IMR-90 (cell line): ENCODE measurements at regions not wholly inside any gene's neighbourhood (a gene's known extent, or its start where the extent isn't known, plus 50 kb on each side); places are given as distances from the start of the nearest gene placed in this dataset.

Experiments used
- ATAC-seq: fragments of 200-7000 bp; cut with Tn5 transposase; 2 replicates; pipeline ENCODE4 v1.9.1; 2020; ENCODE audit warnings: low read depth, mild to moderate bottlenecking, moderate library complexity
- BruUV-seq: library from RNA; stranded (reverse); fragments of 400-500 nt; replicated peaks from 2 replicates; lab custom pipeline; 2021; lab: Mats Ljungman, UMichigan
- CTCF ChIA-PET: fragments of 300-600 bp; formaldehyde crosslinking; extraction: SDS; loops from one replicate; lab custom pipeline; 2021; ENCODE audit warnings: antibody characterized with exemption; lab: Yijun Ruan, JAX
- POLR2A ChIA-PET: fragments of 300-600 bp; sonication (Branson Sonifier 250); formaldehyde crosslinking; loops from one replicate; lab custom pipeline; 2022; ENCODE audit warnings: antibody characterized with exemption; ENCODE audit not compliant: unreplicated experiment; lab: Charles Lee
- DNase-seq: peaks from one replicate; pipeline ENCODE4 v3.0.0; 2013
- H2AFZ ChIP-seq: replicated peaks from 2 replicates; pipeline ENCODE3; 2013; ENCODE audit warnings: low read length, mild to moderate bottlenecking; ENCODE audit not compliant: poor library complexity
- H2AK5ac ChIP-seq: 2 replicates; pipeline ENCODE4 v1.6.1; 2013; ENCODE audit warnings: low read depth, low read length, inconsistent platforms
- H2AK9ac ChIP-seq: replicated peaks from 2 replicates; pipeline ENCODE3; 2013; ENCODE audit warnings: mild to moderate bottlenecking, low read depth, low read length, moderate library complexity; ENCODE audit not compliant: poor library complexity
- H2BK120ac ChIP-seq: 2 replicates; pipeline ENCODE4 v1.6.1; 2013; ENCODE audit warnings: low read depth, low read length, inconsistent platforms
- H2BK15ac ChIP-seq: 3 replicates; pipeline ENCODE4 v1.6.1; 2013; ENCODE audit warnings: low read depth, low read length, inconsistent platforms
- H2BK20ac ChIP-seq: 2 replicates; pipeline ENCODE4 v1.6.1; 2013; ENCODE audit warnings: low read depth, mild to moderate bottlenecking, inconsistent platforms, low read length, moderate library complexity
- H2BK5ac ChIP-seq: 2 replicates; pipeline ENCODE4 v1.6.1; 2013; ENCODE audit warnings: mild to moderate bottlenecking, low read depth, low read length, inconsistent platforms; ENCODE audit not compliant: poor library complexity, severe bottlenecking
- H3K14ac ChIP-seq: replicated peaks from 2 replicates; pipeline ENCODE4 v1.6.1; 2013; ENCODE audit warnings: low read depth, low read length, inconsistent platforms
- H3K18ac ChIP-seq: 2 replicates; pipeline ENCODE4 v1.6.1; 2013; ENCODE audit warnings: low read depth, low read length, control low read depth
- H3K23ac ChIP-seq: 2 replicates; pipeline ENCODE4 v1.6.1; 2013; ENCODE audit warnings: low read depth, low read length, inconsistent platforms
- H3K27ac ChIP-seq: 2 replicates; pipeline ENCODE4 v1.5.1; 2013; ENCODE audit warnings: mild to moderate bottlenecking, control low read depth, low read length; ENCODE audit not compliant: insufficient read depth
- H3K27me3 ChIP-seq: 2 replicates; pipeline ENCODE4 v1.6.1; 2013; ENCODE audit warnings: low read length; ENCODE audit not compliant: control insufficient read depth, insufficient read depth
- H3K36me3 ChIP-seq: 2 replicates; pipeline ENCODE4 v1.6.1; 2013; ENCODE audit warnings: low read length, mixed read lengths; ENCODE audit not compliant: control insufficient read depth, insufficient read depth
- H3K4ac ChIP-seq: 2 replicates; pipeline ENCODE4 v1.6.1; 2013; ENCODE audit warnings: low read depth, low read length, inconsistent platforms
- H3K4me1 ChIP-seq: 2 replicates; pipeline ENCODE4 v1.6.1; 2013; ENCODE audit warnings: low read length, mixed read lengths; ENCODE audit not compliant: control insufficient read depth, insufficient read depth
- H3K4me2 ChIP-seq: 2 replicates; pipeline ENCODE4 v1.6.1; 2013; ENCODE audit warnings: low read depth, mild to moderate bottlenecking, control low read depth, low read length, moderate library complexity
- H3K4me3 ChIP-seq: 2 replicates; pipeline ENCODE4 v1.5.1; 2013; ENCODE audit warnings: low read depth, mild to moderate bottlenecking, control low read depth, low read length, moderate library complexity; ENCODE audit not compliant: insufficient read depth
- H3K56ac ChIP-seq: 2 replicates; pipeline ENCODE4 v1.6.1; 2013; ENCODE audit warnings: low read length, inconsistent platforms; ENCODE audit not compliant: insufficient read depth; ENCODE audit errors: extremely low read depth
- H3K79me1 ChIP-seq, 2 experiments: 2 replicates each; pipeline ENCODE4 v1.6.1; 2013; ENCODE audit warnings: low read length in 2 of 2, inconsistent platforms in 1 of 2, low read depth in 1 of 2
- H3K9ac ChIP-seq: 2 replicates; pipeline ENCODE4 v1.6.1; 2013; ENCODE audit warnings: low read depth, low read length, control low read depth
- H3K9me1 ChIP-seq: 2 replicates; pipeline ENCODE4 v1.6.1; 2013; ENCODE audit warnings: low read length, inconsistent platforms; ENCODE audit not compliant: insufficient read depth
- H3K9me3 ChIP-seq: 2 replicates; pipeline ENCODE4 v1.6.1; 2013; ENCODE audit warnings: low read length; ENCODE audit not compliant: control insufficient read depth, insufficient read depth
- H4K20me1 ChIP-seq: 2 replicates; pipeline ENCODE4 v1.6.1; 2013; ENCODE audit warnings: low read length, inconsistent platforms; ENCODE audit not compliant: insufficient read depth
- H4K5ac ChIP-seq: 2 replicates; pipeline ENCODE4 v1.6.1; 2013; ENCODE audit warnings: mild to moderate bottlenecking, low read depth, low read length, control low read depth
- H4K8ac ChIP-seq, 2 experiments: 2 replicates each; pipeline ENCODE4 v1.6.1; 2013; ENCODE audit warnings: low read depth in 2 of 2, low read length in 2 of 2, control low read depth in 1 of 2, inconsistent platforms in 1 of 2
- H4K91ac ChIP-seq: 2 replicates; pipeline ENCODE4 v1.6.1; 2013; ENCODE audit warnings: low read depth, low read length, inconsistent platforms; ENCODE audit not compliant: insufficient read depth
- CTCF ChIP-seq: conservative IDR thresholded peaks from 2 replicates; pipeline ENCODE4 v1.5.1; 2012; ENCODE audit warnings: mild to moderate bottlenecking, low read depth, low read length, improper control_type of control experiment
- RCOR1 ChIP-seq: IDR thresholded peaks from 2 replicates; pipeline ENCODE4 v1.6.1; 2012; ENCODE audit warnings: mild to moderate bottlenecking, low read length, improper control_type of control experiment; ENCODE audit not compliant: insufficient replicate concordance
- SMC3 ChIP-seq: fragments of 150-350 bp; IDR thresholded peaks from 2 replicates; pipeline ENCODE4 v1.6.1; 2016; ENCODE audit warnings: low read depth, mild to moderate bottlenecking, antibody characterized with exemption, low read length, moderate library complexity
- WGBS, 2 experiments: methylation state at CpG; one replicate each; pipeline versions ENCODE4 v1.1.5 to v1.1.7; 2013; ENCODE audit warnings: missing lambda C conversion rate in 2 of 2; ENCODE audit not compliant: insufficient read length in 1 of 2; ENCODE audit errors: extremely low coverage in 2 of 2; 5-methylcytosine and 5-hydroxymethylcytosine counted together
- dilution Hi-C: fragments of 300-500 bp; cut with HindIII; formaldehyde crosslinking; loops from one replicate; pipeline ENCODE4 v1.14.3; 2018; ENCODE audit warnings: low sequenced_read_pairs; ENCODE audit not compliant: unreplicated experiment
- in situ Hi-C: fragments of 300-500 bp; cut with MboI; formaldehyde crosslinking; loops from 3 replicates; pipeline ENCODE4 v1.14.3; 2019; ENCODE audit warnings: low sequenced_read_pairs, inconsistent platforms, mixed read lengths
- intact Hi-C: fragments of 100-400 bp; cut with micrococcal nuclease; formaldehyde crosslinking; loops from 2 replicates; pipeline ENCODE4 v1.10.0; 2022

GRCh38 chr4:177080388-177080787, 229.3 kb upstream of the NEIL3 start:
- BruUV-seq = no TSS peak
- DNase-seq (no peak), ATAC-seq (no peak)
- dilution Hi-C loops = no loop called here
- Histone ChIP-seq H2BK5ac (no peak overlapping the region), H3K56ac (no peak overlapping the region), H3K36me3 (no peaks in the 10 kb centered on the region), H4K5ac (no peak overlapping the region), H4K20me1 (no peaks in the 10 kb centered on the region), H4K8ac (no peak overlapping the region), H3K9me1 (no peaks in the 10 kb centered on the region), H3K27me3 (no peaks in the 10 kb centered on the region), H4K91ac (no peak overlapping the region), H3K18ac (no peak overlapping the region), H3K27ac (no peak overlapping the region), H2AFZ (no peak overlapping the region), H2BK120ac (no peak overlapping the region), H3K23ac (no peak overlapping the region), H3K4ac (no peak overlapping the region), H3K4me2 (no peak overlapping the region), H2AK5ac (no peak overlapping the region), H3K9ac (no peak overlapping the region), H3K79me1 (no peaks in the 10 kb centered on the region), H2AK9ac (no peak overlapping the region), H3K9me3 (no peaks in the 10 kb centered on the region), H2BK20ac (no peak overlapping the region), H3K4me1 (no peaks in the 10 kb centered on the region), H3K4me3 (no peak overlapping the region), H2BK15ac (no peak overlapping the region), H3K14ac (no peak overlapping the region)
- CTCF ChIA-PET = no interaction called here
- TF ChIP-seq RCOR1 (no peak), CTCF (no peak), SMC3 (no peak)
- intact Hi-C loops = no loop called here
- in situ Hi-C loops = no loop called here
- WGBS, 2 experiments = 80% methylated on average over 1 of the region's 5 CpGs; no CpG with 5 or more reads in 1 of the 2 experiments
- POLR2A ChIA-PET = interaction anchor here (0.6 kb wide), 1 partner anchor 14 kb away, joined by 3 read pairs; no protein-coding TSS in a partner anchor
